ENCODE measurements at regions not wholly inside any gene's neighbourhood (a gene's known extent, or its start where the extent isn't known, plus 50 kb on each side); places are given as distances from the start of the nearest gene placed in this dataset.

DNA sequence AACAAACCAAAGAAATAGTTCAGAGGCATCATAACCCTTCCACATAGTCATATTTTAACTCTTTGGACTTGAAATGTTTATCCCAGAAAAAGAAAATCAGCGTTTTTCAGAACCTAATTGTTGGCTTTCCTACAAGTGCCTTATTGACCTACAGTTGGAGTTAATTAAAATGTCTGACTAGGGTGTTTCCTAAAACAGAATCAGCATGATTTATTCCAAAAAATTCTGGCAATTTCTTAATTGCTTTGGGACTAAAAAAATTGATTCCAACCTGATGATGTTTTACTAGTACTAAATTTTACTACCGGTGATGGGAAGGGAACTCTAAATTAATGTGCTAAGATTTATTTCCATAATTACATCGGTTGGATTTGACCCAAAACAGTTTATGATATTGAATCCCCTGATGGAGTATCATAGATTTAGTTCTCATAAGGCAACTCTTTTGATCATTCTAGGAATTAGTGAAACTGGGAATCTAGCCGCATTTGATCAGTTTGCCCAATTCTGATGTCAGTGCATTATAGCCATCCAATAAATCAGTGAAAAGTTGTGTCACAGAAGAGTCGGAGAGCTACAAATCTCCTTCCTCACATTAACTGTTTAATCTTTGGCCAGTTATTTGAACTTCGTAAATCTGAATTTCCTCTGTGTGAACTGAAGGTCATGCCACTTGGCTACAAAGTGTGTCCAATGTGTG is 134.3 kb upstream of the DSEL start:
- no peak for TF ChIP-seq POLR2A (IDR thresholded peaks at IDR 0.05)
- TF ChIP-seq, protein P1, sequence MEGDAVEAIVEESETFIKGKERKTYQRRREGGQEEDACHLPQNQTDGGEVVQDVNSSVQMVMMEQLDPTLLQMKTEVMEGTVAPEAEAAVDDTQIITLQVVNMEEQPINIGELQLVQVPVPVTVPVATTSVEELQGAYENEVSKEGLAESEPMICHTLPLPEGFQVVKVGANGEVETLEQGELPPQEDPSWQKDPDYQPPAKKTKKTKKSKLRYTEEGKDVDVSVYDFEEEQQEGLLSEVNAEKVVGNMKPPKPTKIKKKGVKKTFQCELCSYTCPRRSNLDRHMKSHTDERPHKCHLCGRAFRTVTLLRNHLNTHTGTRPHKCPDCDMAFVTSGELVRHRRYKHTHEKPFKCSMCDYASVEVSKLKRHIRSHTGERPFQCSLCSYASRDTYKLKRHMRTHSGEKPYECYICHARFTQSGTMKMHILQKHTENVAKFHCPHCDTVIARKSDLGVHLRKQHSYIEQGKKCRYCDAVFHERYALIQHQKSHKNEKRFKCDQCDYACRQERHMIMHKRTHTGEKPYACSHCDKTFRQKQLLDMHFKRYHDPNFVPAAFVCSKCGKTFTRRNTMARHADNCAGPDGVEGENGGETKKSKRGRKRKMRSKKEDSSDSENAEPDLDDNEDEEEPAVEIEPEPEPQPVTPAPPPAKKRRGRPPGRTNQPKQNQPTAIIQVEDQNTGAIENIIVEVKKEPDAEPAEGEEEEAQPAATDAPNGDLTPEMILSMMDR (IDR thresholded peaks at IDR 0.05), result no peak
